ENCODE measurements at regions not wholly inside any gene's neighbourhood (a gene's known extent, or its start where the extent isn't known, plus 50 kb on each side); places are given as distances from the start of the nearest gene placed in this dataset.

- Histone ChIP-seq H3K27me3 (no peaks in the 10 kb centered on the region), H3K4me1 (ENCODE audit: low read depth) (no peaks in the 10 kb centered on the region), H3K9me3 (ENCODE audit: low read depth) (no peaks in the 10 kb centered on the region), H3K27ac (no peak overlapping the region), H3K4me3 (no peak overlapping the region), H3K36me3 (no peaks in the 10 kb centered on the region)
- DNase-seq (ENCODE audit: low read depth in 1 of 2, low spot score in 1 of 2): peak in 1 of 2 donors; percentile 74
- TF ChIP-seq CTCF (IDR thresholded peaks at IDR 0.05; ENCODE audit: low read depth, low read length): no peak
Measured at GRCh38 chr2:125167152-125167551, 1142.1 kb downstream of the CNTNAP5 start.

GRCh38 chr2:125167820-125168219 is 1142.7 kb downstream of the CNTNAP5 start:
- no peaks in the 10 kb centered on the region for H3K9me3 ChIP-seq (ENCODE audit: low read depth)
- H3K27ac ChIP-seq: no peak overlapping the region
- no peaks in the 10 kb centered on the region for H3K4me1 ChIP-seq (ENCODE audit: low read depth)
- no peaks in the 10 kb centered on the region for H3K36me3 ChIP-seq
- no peak overlapping the region for H3K4me3 ChIP-seq
- no peaks in the 10 kb centered on the region for H3K27me3 ChIP-seq
- no peak for TF ChIP-seq CTCF (IDR thresholded peaks at IDR 0.05; ENCODE audit: low read depth, low read length)
- peak in 1 of 2 donors; percentile 93 for DNase-seq (ENCODE audit: low read depth in 1 of 2, low spot score in 1 of 2)

- Histone ChIP-seq H3K9me3 (ENCODE audit: low read depth) (no peaks in the 10 kb centered on the region), H3K27me3 (no peaks in the 10 kb centered on the region), H3K27ac (no peak overlapping the region), H3K4me3 (no peak overlapping the region), H3K36me3 (no peaks in the 10 kb centered on the region), H3K4me1 (ENCODE audit: low read depth) (no peaks in the 10 kb centered on the region)
- peak in 1 of 2 donors; percentile 47 for DNase-seq (ENCODE audit: low read depth in 1 of 2, low spot score in 1 of 2)
- TF ChIP-seq CTCF (IDR thresholded peaks at IDR 0.05; ENCODE audit: low read depth, low read length): no peak
Measured at GRCh38 chr2:125168442-125168841, 1143.4 kb downstream of the CNTNAP5 start.

GRCh38 chr2:125169022-125169763 is 1144.1 kb downstream of the CNTNAP5 start:
- H3K36me3 ChIP-seq: no peaks in the 10 kb centered on the region
- peak in 1 of 2 donors; percentile 35 for DNase-seq (ENCODE audit: low read depth in 1 of 2, low spot score in 1 of 2)
- no peak for TF ChIP-seq CTCF (IDR thresholded peaks at IDR 0.05; ENCODE audit: low read depth, low read length)
- H3K9me3 ChIP-seq (ENCODE audit: low read depth): no peaks in the 10 kb centered on the region
- no peak overlapping the region for H3K27ac ChIP-seq
- no peaks in the 10 kb centered on the region for H3K27me3 ChIP-seq
- H3K4me1 ChIP-seq (ENCODE audit: low read depth): no peaks in the 10 kb centered on the region
- H3K4me3 ChIP-seq: no peak overlapping the region

GRCh38 chr2:125169764-125170146 is 1144.7 kb downstream of the CNTNAP5 start:
- TF ChIP-seq CTCF (IDR thresholded peaks at IDR 0.05; ENCODE audit: low read depth, low read length): no peak
- H3K4me1 ChIP-seq (ENCODE audit: low read depth): no peaks in the 10 kb centered on the region

More at GRCh38 chr2:125169764-125170146, 1144.7 kb downstream of the CNTNAP5 start:
- no peaks in the 10 kb centered on the region for H3K36me3 ChIP-seq
- no peak overlapping the region for H3K27ac ChIP-seq
- H3K9me3 ChIP-seq (ENCODE audit: low read depth): no peaks in the 10 kb centered on the region
- no peak for DNase-seq (ENCODE audit: low read depth in 1 of 2, low spot score in 1 of 2)
- H3K27me3 ChIP-seq: no peaks in the 10 kb centered on the region
- no peak overlapping the region for H3K4me3 ChIP-seq

All from cardiac muscle cell (in vitro differentiated cells and primary cell).